ENCODE measurements at regions not wholly inside any gene's neighbourhood (a gene's known extent, or its start where the extent isn't known, plus 50 kb on each side); places are given as distances from the start of the nearest gene placed in this dataset.
"Not testable (repeated sequence)": the region's sequence is repeated elsewhere in the genome, so short reads cannot be mapped to it uniquely, and the experiment has no call there.

GRCh38 chr3:19825193-19825592, 108.8 kb downstream of the EFHB start:
- DNase-seq: no peak

- DNase-seq: no peak
Measured at GRCh38 chr3:19822805-19823204, 111.2 kb downstream of the EFHB start.

GRCh38 chr3:19816631-19817030, 117.4 kb downstream of the EFHB start:
- no peak for DNase-seq

- DNase-seq: no peak
Measured at GRCh38 chr3:19815805-19816204, 118.2 kb downstream of the EFHB start.

- DNase-seq: not testable (repeated sequence)
Measured at GRCh38 chr3:19813743-19814142, 120.3 kb downstream of the EFHB start.

- no peak for DNase-seq
Measured at GRCh38 chr3:19811689-19812088, 122.3 kb downstream of the EFHB start.

GRCh38 chr3:19808834-19809233, 125.2 kb downstream of the EFHB start:
- DNase-seq: no peak

- DNase-seq: no peak
Measured at GRCh38 chr3:19799887-19800286, 134.1 kb downstream of the EFHB start.

- DNase-seq: no peak
Measured at GRCh38 chr3:19799115-19799514, 134.9 kb downstream of the EFHB start.

- no peak for DNase-seq
Measured at GRCh38 chr3:19798324-19798723, 135.7 kb downstream of the EFHB start.

GRCh38 chr3:19792388-19792787, 141.6 kb downstream of the EFHB start:
- no peak for DNase-seq

GRCh38 chr3:19775765-19776164, 158.3 kb downstream of the EFHB start:
- no peak for DNase-seq

GRCh38 chr3:19769694-19770093, 164.3 kb downstream of the EFHB start:
- DNase-seq: no peak

GRCh38 chr3:19765954-19766353, 168.1 kb downstream of the EFHB start:
- DNase-seq: no peak

- DNase-seq: peak; percentile 23
Measured at GRCh38 chr3:19757773-19758172, 176.2 kb downstream of the EFHB start.

GRCh38 chr3:19749448-19750017, 184.5 kb downstream of the EFHB start:
- DNase-seq: no peak

- DNase-seq: no peak
Measured at GRCh38 chr3:19748782-19749447, 185.1 kb downstream of the EFHB start.

- no peak for DNase-seq
Measured at GRCh38 chr3:19744047-19744446, 190.0 kb downstream of the EFHB start.

GRCh38 chr3:19742935-19743334, 191.1 kb downstream of the EFHB start:
- DNase-seq: no peak

GRCh38 chr3:19739504-19739903, 194.5 kb downstream of the EFHB start:
- no peak for DNase-seq

GRCh38 chr3:19738846-19739245, 195.2 kb downstream of the EFHB start:
- no peak for DNase-seq

GRCh38 chr3:19735111-19735510, 198.9 kb downstream of the EFHB start:
- DNase-seq: no peak

- DNase-seq: no peak
Measured at GRCh38 chr3:19734453-19734852, 199.6 kb downstream of the EFHB start.

GRCh38 chr3:19725000-19725399, 209.0 kb downstream of the EFHB start:
- no peak for DNase-seq

- no peak for DNase-seq
Measured at GRCh38 chr3:19717736-19718135, 216.3 kb downstream of the EFHB start.

All from fibroblast of skin of back (primary cell).